ENCODE measurements at regions not wholly inside any gene's neighbourhood (a gene's known extent, or its start where the extent isn't known, plus 50 kb on each side); places are given as distances from the start of the nearest gene placed in this dataset.

GRCh38 chr1:229843627-229844238 lies 217.7 kb downstream of the URB2 start:
- H3K27ac ChIP-seq, result peak overlapping the region; percentile 79
- DNase-seq (ENCODE audit: low spot score), result peak; percentile 71
- TF ChIP-seq, protein P1, sequence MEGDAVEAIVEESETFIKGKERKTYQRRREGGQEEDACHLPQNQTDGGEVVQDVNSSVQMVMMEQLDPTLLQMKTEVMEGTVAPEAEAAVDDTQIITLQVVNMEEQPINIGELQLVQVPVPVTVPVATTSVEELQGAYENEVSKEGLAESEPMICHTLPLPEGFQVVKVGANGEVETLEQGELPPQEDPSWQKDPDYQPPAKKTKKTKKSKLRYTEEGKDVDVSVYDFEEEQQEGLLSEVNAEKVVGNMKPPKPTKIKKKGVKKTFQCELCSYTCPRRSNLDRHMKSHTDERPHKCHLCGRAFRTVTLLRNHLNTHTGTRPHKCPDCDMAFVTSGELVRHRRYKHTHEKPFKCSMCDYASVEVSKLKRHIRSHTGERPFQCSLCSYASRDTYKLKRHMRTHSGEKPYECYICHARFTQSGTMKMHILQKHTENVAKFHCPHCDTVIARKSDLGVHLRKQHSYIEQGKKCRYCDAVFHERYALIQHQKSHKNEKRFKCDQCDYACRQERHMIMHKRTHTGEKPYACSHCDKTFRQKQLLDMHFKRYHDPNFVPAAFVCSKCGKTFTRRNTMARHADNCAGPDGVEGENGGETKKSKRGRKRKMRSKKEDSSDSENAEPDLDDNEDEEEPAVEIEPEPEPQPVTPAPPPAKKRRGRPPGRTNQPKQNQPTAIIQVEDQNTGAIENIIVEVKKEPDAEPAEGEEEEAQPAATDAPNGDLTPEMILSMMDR (conservative IDR thresholded peaks at IDR 0.05; ENCODE audit: low read depth), result peak; percentile 22; the same call in 1 of the 2 replicates
- POLR2A ChIA-PET (ENCODE audit: low non-redundant PET), result no interaction called here
- CTCF ChIA-PET, result interaction anchor here (0.5 to 1.2 kb wide), 5 partner anchors 9 to 474 kb away, joined by 3 to 9 read pairs (median 5); no protein-coding TSS in a partner anchor

- no peak for DNase-seq (ENCODE audit: low spot score)
- POLR2A ChIA-PET (ENCODE audit: low non-redundant PET), result no interaction called here
- CTCF ChIA-PET, result interaction anchor here (1.1 kb wide), 1 partner anchor 8 kb away, joined by 5 read pairs; no protein-coding TSS in a partner anchor
- peak overlapping the region; percentile 79 for H3K27ac ChIP-seq
- TF ChIP-seq, protein P1 (conservative IDR thresholded peaks at IDR 0.05; ENCODE audit: low read depth), result no peak
Measured at GRCh38 chr1:229844675-229845074, 218.6 kb downstream of the URB2 start.

DNA sequence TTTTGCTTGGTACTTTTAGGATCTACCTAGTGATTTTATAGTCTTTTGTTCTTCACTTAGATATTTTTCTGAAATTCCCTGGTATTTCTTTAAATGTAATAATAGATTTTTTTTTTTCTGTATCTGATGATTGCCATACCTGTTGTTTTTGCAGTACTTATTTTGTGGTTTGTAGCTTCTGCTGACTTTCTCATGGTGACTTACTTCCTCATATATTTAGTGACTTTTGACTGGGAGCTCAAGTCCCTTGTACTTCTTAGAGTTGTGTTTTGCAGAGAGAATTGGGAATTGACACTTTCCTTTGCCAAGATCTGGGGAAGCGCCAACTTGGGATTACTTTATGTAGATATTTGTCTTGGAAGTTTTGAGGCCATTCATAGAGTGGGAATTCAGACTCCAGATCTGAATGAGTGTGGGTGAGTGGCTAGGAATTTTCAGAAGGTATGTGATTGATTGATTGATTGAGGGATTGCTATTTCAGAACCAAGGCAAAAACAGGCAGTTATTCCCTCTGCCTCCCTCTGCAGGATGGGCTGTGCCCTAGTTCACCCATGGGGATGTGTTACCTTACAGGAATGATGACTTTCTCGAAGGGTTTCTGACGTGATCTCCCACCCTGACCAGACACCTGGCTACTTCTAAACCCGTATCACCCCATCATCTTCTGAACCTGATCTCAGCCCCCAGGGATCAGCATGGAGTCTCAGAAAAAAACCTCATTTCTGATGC lies 219.5 kb downstream of the URB2 start:
- DNase-seq (ENCODE audit: low spot score), result no peak
- ChIA-PET CTCF (interaction anchor here (0.6 kb wide), 1 partner anchor 108 kb away, joined by 4 read pairs; no protein-coding TSS in a partner anchor), POLR2A (ENCODE audit: low non-redundant PET) (no interaction called here)
- TF ChIP-seq, protein P1 (conservative IDR thresholded peaks at IDR 0.05; ENCODE audit: low read depth), result no peak
- H3K27ac ChIP-seq, result no peak overlapping the region

DNA sequence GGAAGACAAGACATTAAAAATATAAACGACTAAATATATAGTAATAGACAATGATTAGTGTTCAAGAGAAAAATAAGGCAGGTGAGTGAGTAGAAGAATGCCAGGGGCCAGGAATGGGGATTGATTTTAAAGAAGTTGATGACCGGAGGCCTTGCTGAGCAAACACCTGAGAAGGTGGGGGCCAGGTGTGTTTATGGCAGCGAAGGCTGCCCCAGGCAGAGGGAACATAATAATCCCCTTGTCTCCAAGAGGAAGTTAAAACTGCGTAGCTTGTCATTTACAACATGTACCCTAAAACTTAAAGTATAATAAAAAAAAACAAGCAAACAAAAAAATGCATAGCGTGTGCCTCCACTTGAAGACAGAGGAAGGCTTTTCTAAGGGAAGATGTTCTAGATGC lies 220.3 kb downstream of the URB2 start:
- DNase-seq (ENCODE audit: low spot score), result no peak
- ChIA-PET CTCF (no interaction called here), POLR2A (ENCODE audit: low non-redundant PET) (no interaction called here)
- no peak overlapping the region for H3K27ac ChIP-seq
- TF ChIP-seq, protein P1 (conservative IDR thresholded peaks at IDR 0.05; ENCODE audit: low read depth), result no peak

DNA sequence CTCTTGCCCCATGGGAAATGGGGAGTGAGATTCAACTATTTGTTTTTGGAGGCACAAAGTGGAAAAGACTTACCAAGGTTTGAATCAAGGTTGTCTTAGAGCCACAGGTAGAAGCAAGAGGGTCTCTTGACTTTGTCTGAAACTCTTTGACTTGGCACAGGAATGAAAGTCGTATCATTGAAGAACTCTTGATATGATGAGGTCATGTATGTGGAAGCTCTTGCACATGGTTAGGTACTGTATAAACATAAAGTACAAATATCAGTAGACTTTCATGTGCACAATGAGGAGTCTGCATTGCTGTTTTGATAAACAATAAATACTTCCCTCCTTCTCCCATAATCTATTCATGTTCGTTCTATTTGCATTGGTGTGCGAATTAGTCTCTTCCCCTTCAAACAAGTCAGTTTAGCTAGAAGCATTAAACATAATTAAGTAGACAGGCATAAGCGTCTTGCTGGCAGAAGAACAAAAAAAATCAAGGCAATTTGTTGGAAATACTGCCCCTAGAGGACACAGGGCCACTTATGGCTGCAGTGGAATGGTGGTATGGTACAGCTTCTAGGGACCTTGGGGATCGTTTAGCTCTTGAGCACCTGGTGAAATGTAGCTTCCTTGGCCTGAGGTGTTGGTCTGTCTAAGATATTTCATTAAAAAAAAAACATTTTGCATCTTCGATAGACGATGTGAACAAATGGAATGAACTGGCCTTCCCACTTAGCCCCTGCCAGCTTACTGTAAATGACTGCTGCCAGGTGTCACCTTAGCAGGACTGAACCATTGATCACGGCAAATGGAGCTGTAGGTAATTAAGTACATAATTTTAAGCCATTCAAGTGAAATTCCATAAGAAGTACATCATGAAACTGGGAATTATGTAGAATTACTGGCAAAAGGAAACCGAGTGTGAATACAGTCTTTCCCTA lies 218.0 kb upstream of the GALNT2 start:
- POLR2A ChIA-PET (ENCODE audit: low non-redundant PET), result no interaction called here
- H3K27ac ChIP-seq, result no peak overlapping the region
- DNase-seq (ENCODE audit: low spot score), result peak; percentile 32
- TF ChIP-seq, protein P1 (conservative IDR thresholded peaks at IDR 0.05; ENCODE audit: low read depth), result no peak; the same call in 1 of the 2 replicates
- CTCF ChIA-PET, result interaction anchor here (0.5 to 1.8 kb wide), 7 partner anchors 11 to 334 kb away, joined by 3 to 6 read pairs (median 3); no protein-coding TSS in a partner anchor

- H3K27ac ChIP-seq, result no peak overlapping the region
- ChIA-PET POLR2A (ENCODE audit: low non-redundant PET) (no interaction called here), CTCF (no interaction called here)
- no peak for DNase-seq (ENCODE audit: low spot score)
- TF ChIP-seq, protein P1 (conservative IDR thresholded peaks at IDR 0.05; ENCODE audit: low read depth), result no peak
Measured at GRCh38 chr1:229851511-229851910, 215.5 kb upstream of the GALNT2 start.
